NB4 (cell line): ENCODE measurements at regions not wholly inside any gene's neighbourhood (a gene's known extent, or its start where the extent isn't known, plus 50 kb on each side); places are given as distances from the start of the nearest gene placed in this dataset.

Source experiments
- DNase-seq: peaks from one replicate; pipeline ENCODE4 v3.0.0; 2010; ENCODE audit warnings: low read depth
- H3K4me3 ChIP-seq: one replicate; pipeline ENCODE4 v1.5.1; 2011; ENCODE audit warnings: mild to moderate bottlenecking, low read depth, low read length, moderate library complexity
- MAX ChIP-seq: IDR thresholded peaks from 2 replicates; pipeline ENCODE4 v1.6.1; 2011; ENCODE audit warnings: low read depth, low read length
- MYC ChIP-seq: IDR thresholded peaks from 2 replicates; pipeline ENCODE4 v1.6.1; 2011; ENCODE audit warnings: low read depth, low read length
- POLR2A ChIP-seq: IDR thresholded peaks from 2 replicates; pipeline ENCODE4 v1.6.1; 2011; ENCODE audit warnings: mild to moderate bottlenecking; ENCODE audit not compliant: insufficient read length; ENCODE audit errors: extremely low read depth
- TF ChIP-seq, protein P1 (sequence below): IDR thresholded peaks from one replicate; pipeline ENCODE4 v1.5.1; 2012; ENCODE audit warnings: low read depth, low read length

- TF ChIP-seq, protein P1, sequence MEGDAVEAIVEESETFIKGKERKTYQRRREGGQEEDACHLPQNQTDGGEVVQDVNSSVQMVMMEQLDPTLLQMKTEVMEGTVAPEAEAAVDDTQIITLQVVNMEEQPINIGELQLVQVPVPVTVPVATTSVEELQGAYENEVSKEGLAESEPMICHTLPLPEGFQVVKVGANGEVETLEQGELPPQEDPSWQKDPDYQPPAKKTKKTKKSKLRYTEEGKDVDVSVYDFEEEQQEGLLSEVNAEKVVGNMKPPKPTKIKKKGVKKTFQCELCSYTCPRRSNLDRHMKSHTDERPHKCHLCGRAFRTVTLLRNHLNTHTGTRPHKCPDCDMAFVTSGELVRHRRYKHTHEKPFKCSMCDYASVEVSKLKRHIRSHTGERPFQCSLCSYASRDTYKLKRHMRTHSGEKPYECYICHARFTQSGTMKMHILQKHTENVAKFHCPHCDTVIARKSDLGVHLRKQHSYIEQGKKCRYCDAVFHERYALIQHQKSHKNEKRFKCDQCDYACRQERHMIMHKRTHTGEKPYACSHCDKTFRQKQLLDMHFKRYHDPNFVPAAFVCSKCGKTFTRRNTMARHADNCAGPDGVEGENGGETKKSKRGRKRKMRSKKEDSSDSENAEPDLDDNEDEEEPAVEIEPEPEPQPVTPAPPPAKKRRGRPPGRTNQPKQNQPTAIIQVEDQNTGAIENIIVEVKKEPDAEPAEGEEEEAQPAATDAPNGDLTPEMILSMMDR: no peak
- no peak for TF ChIP-seq MYC
- no peak for TF ChIP-seq MAX
- TF ChIP-seq POLR2A: no peak
- H3K4me3 ChIP-seq: no peak overlapping the region
- no peak for DNase-seq
These were observed 51.1 kb upstream of the FANCC start for GRCh38 chr9:95368377-95369160.
